HG02610 (cell line): ENCODE measurements at regions not wholly inside any gene's neighbourhood (a gene's known extent, or its start where the extent isn't known, plus 50 kb on each side); places are given as distances from the start of the nearest gene placed in this dataset.
"Not testable (repeated sequence)": the region's sequence is repeated elsewhere in the genome, so short reads cannot be mapped to it uniquely, and the experiment has no call there.

Experiments
- ATAC-seq: cut with Tn5 transposase; IDR thresholded peaks from one replicate; pipeline ENCODE4 v1.9.1; 2021; ENCODE audit warnings: mild to moderate bottlenecking, moderate library complexity; ENCODE audit not compliant: unreplicated experiment

GRCh38 chrX:124181515-124181914, 150.9 kb upstream of the TEX13D start:
- ATAC-seq: not testable (repeated sequence)

DNA sequence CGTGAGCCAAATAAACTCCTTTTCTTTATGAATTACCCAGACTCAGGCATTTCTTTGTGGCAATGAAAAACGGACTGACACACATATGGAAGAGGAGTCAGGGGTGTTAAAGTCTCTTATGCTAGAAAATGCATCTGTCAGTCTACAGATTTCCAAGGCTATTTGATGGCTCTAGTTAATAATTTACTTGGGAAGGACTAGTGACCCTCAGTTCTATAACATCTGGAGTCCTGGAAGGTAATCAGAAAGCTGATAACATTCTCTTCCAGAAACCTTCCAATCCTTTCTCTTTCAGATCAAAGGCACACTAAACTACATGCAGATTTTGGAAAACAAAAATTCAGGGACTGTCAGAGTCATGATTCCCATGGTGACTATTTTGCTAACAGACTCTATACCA, 142.0 kb upstream of the TEX13D start:
- no peak for ATAC-seq

GRCh38 chrX:124194199-124194598, 138.3 kb upstream of the TEX13D start:
- ATAC-seq: no peak

DNA sequence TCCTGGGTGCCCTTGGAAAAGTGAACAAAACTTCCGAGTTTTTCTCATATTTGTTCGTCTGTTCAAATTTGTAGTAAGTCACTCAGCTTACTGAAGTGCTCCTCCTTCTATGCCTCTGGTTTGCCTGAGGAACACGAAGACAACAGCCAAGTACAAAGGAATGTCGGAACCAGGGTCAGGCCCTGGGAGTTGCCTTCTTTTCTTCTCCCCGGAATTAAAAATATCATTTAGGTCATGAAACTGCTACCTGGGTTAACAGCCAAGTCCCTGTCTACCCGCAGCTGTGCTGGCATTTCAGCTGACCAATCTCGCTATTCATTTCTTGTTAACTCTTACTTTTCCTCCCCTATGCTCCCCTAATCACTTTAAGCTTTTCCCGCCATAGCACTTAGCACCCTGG, 137.6 kb upstream of the TEX13D start:
- ATAC-seq: no peak

DNA sequence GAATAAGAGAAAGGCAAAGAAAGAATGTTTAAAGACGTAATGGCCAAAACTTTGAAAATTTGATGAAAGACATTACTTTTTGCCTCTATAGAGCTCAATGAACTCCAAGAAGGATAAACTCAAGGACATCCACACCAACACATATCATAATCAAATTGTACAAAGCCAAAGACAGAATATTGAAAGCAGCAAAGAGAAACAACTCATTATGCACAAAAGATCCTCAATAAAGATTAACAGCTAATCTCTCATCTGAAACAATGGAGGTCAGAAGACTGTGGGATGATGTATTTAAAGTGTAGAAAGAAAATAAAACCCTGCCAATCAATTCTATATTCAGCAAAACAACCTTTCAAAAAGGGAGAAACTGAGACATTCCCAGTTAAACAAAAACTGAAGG, 129.1 kb upstream of the TEX13D start:
- ATAC-seq: no peak

DNA sequence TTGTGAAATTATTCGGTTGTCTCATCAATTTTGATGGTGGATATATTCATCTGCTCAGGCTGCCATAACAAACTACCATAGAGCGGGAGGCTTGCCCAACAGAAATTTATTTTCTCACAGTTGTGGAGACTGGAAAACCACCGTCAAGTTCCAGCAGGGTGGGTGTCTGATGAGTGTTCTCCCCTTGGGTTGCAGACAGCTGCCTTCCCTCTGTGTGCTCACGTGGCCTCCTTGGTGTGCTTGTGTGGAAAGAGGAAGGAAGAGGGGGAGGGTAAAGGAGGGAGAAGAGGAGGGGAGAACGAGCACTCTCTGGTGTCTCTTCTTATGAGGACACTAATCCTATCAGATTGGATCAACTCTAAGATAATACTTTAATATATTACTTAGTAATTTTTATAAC, 123.8 kb upstream of the TEX13D start:
- no peak for ATAC-seq

- ATAC-seq: no peak
Observed at GRCh38 chrX:124209792-124210576, 122.5 kb upstream of the TEX13D start.

DNA sequence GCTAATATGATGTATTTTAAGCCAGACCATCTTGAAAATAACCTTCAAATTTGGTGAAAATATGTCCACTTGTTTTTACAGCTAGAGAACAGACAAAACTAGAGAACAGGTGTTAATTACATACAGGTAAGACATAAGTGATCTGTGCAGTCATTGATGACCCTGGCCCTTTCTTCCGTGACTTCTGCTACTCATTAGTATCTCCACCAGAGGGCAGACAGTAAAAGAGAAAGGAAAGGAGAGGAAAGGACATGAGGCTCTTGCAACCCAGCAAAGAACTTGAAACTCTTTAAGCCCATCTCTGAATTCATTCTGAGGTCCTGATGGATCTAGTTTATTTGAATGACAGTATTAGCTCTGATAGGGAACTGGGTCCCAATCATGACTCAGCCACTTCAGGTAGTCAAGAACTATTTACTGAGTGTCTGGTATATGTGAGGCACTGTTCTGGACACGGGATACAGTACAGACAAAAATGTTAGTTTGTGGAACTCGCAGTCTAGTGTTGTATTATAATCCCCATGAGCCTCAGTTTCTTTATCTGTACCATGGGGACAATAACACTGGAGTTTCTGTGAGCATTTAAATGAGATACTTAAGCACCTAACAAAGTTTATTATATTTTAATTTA, 121.0 kb upstream of the TEX13D start:
- peak; percentile 82 for ATAC-seq

DNA sequence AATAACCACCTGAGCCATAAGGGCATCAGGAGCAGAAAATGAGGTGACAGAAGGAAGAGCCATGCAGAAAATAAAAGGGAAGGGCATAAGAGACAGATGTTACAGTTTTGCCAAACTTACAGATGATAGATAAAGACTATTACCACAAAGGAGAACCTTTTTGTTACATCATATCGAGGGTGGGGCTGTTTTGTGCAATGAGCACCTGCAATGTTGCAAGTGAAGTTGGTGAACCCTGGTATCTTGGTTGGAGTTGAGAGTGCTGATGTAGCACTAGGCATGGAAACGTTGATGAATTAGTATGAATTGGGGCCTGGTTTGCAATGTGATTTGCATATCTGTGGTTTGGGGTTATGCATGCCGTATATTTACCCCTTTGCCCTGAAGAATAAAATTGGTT, 119.8 kb upstream of the TEX13D start:
- no peak for ATAC-seq

- no peak for ATAC-seq
Observed at GRCh38 chrX:124215786-124216185, 116.7 kb upstream of the TEX13D start.

DNA sequence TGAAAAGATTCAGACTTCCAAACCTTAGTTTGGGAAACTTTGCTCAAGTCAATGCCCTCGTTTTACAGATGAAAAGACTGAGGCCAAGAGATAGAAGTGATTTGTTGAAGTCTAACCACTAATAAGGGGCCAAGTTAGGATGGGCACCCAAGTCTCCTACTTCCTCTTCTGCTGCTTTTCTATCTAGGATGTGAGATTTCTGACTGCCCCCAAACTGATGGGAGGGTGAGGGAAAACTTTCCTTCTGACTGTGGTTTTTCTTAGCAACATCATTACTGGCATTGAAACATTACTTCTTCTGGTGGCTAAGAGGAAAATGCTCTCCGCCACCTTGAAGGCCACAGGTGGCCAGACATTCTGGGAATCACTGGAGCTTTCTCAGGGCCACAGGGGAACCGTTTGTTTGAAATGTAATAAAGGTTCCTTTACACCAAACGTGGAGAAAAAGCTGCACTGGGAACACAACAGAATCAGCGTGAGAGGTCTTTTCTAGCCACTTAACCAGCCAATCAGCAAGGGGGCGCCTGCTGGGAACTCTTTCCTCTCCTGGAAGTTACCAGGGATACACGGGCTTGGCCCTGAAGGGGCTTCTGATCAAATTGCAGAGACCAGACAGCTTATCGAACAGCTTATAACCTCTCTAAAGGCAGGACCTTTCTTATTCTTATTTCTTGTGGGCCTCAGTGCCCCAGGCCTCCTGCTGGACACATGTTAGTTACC, 115.9 kb upstream of the TEX13D start:
- ATAC-seq: no peak

DNA sequence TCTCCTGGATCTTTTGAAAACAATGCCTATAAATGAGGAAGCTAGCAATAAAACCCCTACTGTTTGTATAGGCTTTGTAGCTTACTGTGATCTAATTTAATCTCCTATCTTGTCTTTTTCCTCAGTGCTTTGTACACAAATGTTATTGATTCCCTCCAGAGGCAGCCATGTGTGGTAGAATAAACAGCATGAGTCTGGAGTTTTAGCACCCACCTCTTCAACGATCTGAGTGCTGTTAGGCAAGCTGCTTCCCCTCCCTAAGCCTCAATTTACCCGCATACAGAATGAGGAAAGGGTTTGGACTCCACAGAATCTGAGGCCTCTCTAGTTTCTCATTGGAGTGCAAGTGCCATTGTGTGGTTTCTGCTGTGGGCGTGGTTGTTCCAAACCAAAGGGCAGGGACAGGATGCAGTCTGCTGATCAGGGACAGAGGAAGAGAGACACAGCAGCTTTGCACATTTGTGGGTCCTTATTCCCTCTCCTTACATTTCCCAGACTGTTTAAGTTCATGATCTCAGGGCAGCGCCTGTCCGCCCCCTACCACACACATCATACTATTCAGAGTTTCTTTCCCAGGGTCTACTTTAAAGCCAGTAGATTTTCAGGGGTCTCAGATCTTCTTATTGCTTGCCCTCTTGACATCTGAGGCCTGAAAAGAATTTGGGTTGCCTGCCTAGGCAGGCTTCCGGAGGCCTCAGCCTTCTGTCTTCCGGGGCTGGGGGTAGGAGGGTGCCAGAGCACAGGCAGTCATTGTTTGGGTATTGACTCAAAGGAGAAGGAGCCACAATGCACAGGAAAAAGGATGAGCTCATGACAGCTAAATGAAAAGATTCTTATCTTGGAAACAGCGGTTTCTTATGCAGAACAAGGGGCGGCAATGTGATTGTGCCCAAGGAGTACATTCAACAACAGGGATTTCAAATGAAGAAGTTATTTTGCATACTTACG, 114.9 kb upstream of the TEX13D start:
- ATAC-seq: peak; percentile 76

GRCh38 chrX:124223524-124223923, 108.9 kb upstream of the TEX13D start:
- no peak for ATAC-seq

DNA sequence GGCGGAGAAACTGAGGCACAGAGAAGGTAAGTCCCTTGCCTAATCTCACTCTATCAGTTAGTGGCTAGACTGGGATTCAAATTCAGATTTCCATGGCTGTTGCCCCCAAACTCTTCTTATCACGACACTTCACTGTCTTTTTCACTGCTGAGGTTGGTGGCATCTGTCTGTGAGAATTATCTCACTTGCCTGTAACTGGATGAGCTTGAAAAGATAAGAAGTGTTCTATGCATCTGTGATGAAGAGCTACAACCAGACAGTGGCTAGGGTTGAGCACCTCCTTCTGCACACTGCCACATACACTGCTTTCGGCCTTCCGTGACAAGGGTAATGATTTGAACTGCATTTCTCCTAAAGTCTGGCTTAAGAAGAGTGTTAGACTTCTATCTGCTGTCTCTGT, 107.9 kb upstream of the TEX13D start:
- ATAC-seq: no peak

DNA sequence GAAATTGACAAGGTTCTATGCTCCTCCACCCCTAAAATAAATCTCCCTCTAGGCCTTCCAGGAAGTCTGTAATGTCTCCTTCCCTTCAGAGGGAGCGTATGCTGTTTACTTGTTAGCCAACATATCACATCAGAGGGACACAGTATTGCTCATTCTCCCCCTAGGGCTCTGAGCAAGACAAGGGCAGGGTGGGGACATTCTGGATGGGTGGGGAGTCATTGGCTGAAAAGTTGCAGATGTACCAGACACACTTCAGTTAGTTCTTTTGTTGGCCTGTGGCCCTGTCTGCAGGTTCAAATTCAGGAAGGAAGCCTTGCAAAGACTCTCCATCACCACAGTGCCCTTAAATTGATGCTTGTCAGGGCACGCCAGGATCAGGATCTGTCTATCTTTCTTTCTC, 106.3 kb upstream of the TEX13D start:
- no peak for ATAC-seq

- ATAC-seq: no peak
Observed at GRCh38 chrX:124228849-124229248, 103.6 kb upstream of the TEX13D start.

DNA sequence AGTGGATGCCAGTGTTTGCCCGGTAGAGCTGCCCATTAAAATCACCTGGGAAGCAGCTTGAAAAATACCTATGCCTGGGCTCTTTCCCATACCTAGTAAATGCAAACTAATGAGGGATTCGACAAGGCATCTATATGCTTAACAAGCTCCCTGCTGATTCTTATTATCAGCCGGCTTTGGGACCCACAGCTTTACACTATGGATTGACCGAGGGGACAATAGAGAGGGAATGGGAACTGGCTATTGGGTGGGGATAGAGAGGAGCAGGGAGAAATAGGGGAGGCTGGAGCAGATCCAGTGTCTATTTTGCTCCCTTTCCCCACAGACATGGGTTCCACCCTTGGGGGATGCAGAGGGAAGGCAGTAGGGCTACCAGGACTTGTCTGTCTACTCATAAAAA, 103.1 kb upstream of the TEX13D start:
- no peak for ATAC-seq

DNA sequence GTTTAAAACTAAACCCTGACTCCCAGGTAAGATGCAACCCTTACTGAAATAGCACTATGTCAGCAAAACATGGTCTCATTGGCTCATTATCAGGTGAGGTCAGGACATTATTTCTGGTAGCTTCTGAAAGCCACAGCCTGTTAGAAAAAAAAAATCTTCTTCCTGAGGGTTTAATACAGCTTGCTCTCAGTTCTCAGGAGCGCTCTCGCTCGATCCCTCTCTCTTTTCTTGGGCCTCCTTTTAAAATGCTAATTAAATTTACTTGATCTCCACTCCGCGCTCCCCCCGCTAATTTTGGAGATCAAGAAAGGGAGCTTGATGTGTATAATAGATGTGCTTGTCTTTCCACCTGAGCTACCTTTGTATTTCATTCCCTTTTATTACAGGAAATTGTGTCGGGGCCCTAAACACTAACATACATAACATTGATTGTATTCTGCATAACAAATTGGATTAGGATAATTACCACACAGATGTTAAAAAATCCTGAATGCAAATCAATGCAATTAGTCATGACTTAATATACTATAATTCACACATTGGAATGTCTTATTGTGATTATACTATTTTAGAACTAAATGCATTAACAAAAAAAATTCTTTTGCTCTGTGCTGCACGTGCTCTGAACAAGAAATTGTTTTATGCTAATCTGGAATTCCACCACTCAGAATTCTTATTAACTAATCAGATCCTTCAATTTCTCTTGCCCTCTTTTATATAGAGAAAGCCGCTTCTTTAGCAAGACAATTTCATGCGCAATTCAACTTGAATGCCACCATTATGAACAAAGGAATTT, 101.6 kb upstream of the TEX13D start:
- ATAC-seq: no peak

GRCh38 chrX:124231451-124231759, 101.1 kb upstream of the TEX13D start:
- no peak for ATAC-seq

GRCh38 chrX:124232523-124233201, 99.8 kb upstream of the TEX13D start:
- peak; percentile 93 for ATAC-seq
